GM12874 (cell line): ENCODE measurements at regions not wholly inside any gene's neighbourhood (a gene's known extent, or its start where the extent isn't known, plus 50 kb on each side); places are given as distances from the start of the nearest gene placed in this dataset.

Experiments used
- CTCF ChIP-seq: IDR thresholded peaks from 2 replicates; pipeline ENCODE4 v1.5.1; 2011; ENCODE audit warnings: low read depth, mild to moderate bottlenecking, control low read depth, low read length, moderate library complexity; ENCODE audit not compliant: insufficient read depth

GRCh38 chr4:13903901-13904300 is 276.4 kb upstream of the BOD1L1 start:
- TF ChIP-seq CTCF: no peak

- TF ChIP-seq CTCF: no peak
Measured at GRCh38 chr4:13905543-13905942, 278.0 kb upstream of the BOD1L1 start.

- TF ChIP-seq CTCF: no peak
Measured at GRCh38 chr4:13906727-13907126, 279.2 kb upstream of the BOD1L1 start.

- no peak for TF ChIP-seq CTCF
Measured at GRCh38 chr4:13907255-13907751, 279.8 kb upstream of the BOD1L1 start.

- TF ChIP-seq CTCF: no peak
Measured at GRCh38 chr4:13908455-13908854, 280.9 kb upstream of the BOD1L1 start.

GRCh38 chr4:13910556-13910955 is 283.0 kb upstream of the BOD1L1 start:
- TF ChIP-seq CTCF: no peak

- TF ChIP-seq CTCF: no peak
Measured at GRCh38 chr4:13911256-13911655, 283.7 kb upstream of the BOD1L1 start.
